ENCODE measurements at regions not wholly inside any gene's neighbourhood (a gene's known extent, or its start where the extent isn't known, plus 50 kb on each side); places are given as distances from the start of the nearest gene placed in this dataset.

DNA sequence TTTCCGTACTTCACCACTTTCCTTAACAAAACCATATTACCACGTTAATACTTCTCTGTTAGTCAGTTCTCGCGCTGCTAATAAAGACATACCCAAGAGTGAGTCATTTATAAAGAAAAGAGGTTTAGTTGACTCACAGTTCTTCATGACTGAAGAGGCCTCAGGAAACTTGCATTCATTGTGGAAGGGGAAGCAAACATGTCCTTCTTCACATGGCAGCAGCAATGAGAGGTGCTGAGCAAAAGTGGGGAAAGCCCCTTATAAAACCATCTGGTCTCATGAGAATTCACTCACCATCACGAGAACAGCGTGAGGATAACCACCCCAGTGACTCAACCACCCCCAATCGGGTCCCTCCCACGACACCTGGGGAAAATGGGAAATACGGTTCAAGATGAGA, 289.8 kb upstream of the CLNK start (continued):
- TF ChIP-seq REST (IDR thresholded peaks at IDR 0.05; ENCODE audit: low read depth) = no peak

- CTCF ChIA-PET = no interaction called here
- POLR2A ChIA-PET = no interaction called here
- H3K9me2 ChIP-seq (ENCODE audit: insufficient read depth) = no peaks in the 10 kb centered on the region
- no peaks in the 10 kb centered on the region for H3K4me1 ChIP-seq (ENCODE audit: control insufficient read depth in 1 of 2, insufficient read depth in 2 of 2, low read length in 2 of 2)
- no peaks in the 10 kb centered on the region for H3K9me3 ChIP-seq (ENCODE audit: control insufficient read depth in 1 of 2, insufficient read depth in 1 of 2, low read depth in 1 of 2, low read length in 2 of 2)
- TF ChIP-seq TCF7L2 (IDR thresholded peaks at IDR 0.05; ENCODE audit: borderline replicate concordance, extremely low read depth, insufficient read depth, insufficient read length) = no peak
- no peak for TF ChIP-seq CEBPB (IDR thresholded peaks at IDR 0.05; ENCODE audit: low read depth)
- no peak for TF ChIP-seq FOSL1 (IDR thresholded peaks at IDR 0.05; ENCODE audit: low read depth)
- TF ChIP-seq, protein P1, sequence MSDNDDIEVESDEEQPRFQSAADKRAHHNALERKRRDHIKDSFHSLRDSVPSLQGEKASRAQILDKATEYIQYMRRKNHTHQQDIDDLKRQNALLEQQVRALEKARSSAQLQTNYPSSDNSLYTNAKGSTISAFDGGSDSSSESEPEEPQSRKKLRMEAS (IDR thresholded peaks at IDR 0.05) = no peak
- TF ChIP-seq REST (IDR thresholded peaks at IDR 0.05; ENCODE audit: low read depth) = no peak
- TF ChIP-seq ELF1 (IDR thresholded peaks at IDR 0.05; ENCODE audit: borderline replicate concordance, low read depth) = no peak
- TF ChIP-seq, protein P2, sequence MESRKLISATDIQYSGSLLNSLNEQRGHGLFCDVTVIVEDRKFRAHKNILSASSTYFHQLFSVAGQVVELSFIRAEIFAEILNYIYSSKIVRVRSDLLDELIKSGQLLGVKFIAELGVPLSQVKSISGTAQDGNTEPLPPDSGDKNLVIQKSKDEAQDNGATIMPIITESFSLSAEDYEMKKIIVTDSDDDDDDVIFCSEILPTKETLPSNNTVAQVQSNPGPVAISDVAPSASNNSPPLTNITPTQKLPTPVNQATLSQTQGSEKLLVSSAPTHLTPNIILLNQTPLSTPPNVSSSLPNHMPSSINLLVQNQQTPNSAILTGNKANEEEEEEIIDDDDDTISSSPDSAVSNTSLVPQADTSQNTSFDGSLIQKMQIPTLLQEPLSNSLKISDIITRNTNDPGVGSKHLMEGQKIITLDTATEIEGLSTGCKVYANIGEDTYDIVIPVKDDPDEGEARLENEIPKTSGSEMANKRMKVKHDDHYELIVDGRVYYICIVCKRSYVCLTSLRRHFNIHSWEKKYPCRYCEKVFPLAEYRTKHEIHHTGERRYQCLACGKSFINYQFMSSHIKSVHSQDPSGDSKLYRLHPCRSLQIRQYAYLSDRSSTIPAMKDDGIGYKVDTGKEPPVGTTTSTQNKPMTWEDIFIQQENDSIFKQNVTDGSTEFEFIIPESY (IDR thresholded peaks at IDR 0.05; ENCODE audit: extremely low read depth, insufficient replicate concordance, low read length) = no peak
- no peak for TF ChIP-seq JUND (IDR thresholded peaks at IDR 0.05)
- no peak for TF ChIP-seq EZH2phosphoT487 (IDR thresholded peaks at IDR 0.05; ENCODE audit: borderline replicate concordance)
- no peak for TF ChIP-seq SP1 (IDR thresholded peaks at IDR 0.05; ENCODE audit: low read depth)
- no peak for TF ChIP-seq CBX3 (IDR thresholded peaks at IDR 0.05; ENCODE audit: low read depth)
- no peak for TF ChIP-seq EZH2 (IDR thresholded peaks at IDR 0.05)
- TF ChIP-seq ATF3 (IDR thresholded peaks at IDR 0.05) = no peak
- TF ChIP-seq RAD21 (IDR thresholded peaks at IDR 0.05; ENCODE audit: low read depth) = no peak
- ATAC-seq (no peak), DNase-seq (ENCODE audit: low read depth, low spot score) (no peak)
- H2AFZ ChIP-seq (ENCODE audit: low read depth, low read length, poor library complexity, severe bottlenecking) = no peak overlapping the region
- H3K4me3 ChIP-seq (replicated peaks in 1 of 2; ENCODE audit: low read depth in 1 of 2, low read length in 2 of 2) = no peak overlapping the region
- no TSS peak for BruUV-seq (replicated peaks)
- no peak overlapping the region for H3K9ac ChIP-seq (ENCODE audit: low read length)
- no peaks in the 10 kb centered on the region for H3K79me2 ChIP-seq (ENCODE audit: insufficient read depth, low read length)
- RAD21 ChIA-PET (ENCODE audit: low non-redundant PET in 1 of 2, low total read pairs in 2 of 2, uncharacterized antibody in 2 of 2, unreplicated experiment in 2 of 2) = no interaction called here
- H3K27me3 ChIP-seq (ENCODE audit: insufficient read depth, low read length) = no peaks in the 10 kb centered on the region
- H4K20me1 ChIP-seq (ENCODE audit: insufficient read depth) = no peaks in the 10 kb centered on the region
- no peak overlapping the region for H3K4me2 ChIP-seq (ENCODE audit: low read length)
- H3K36me3 ChIP-seq (ENCODE audit: control insufficient read depth in 1 of 2, insufficient read depth in 2 of 2, low read length in 2 of 2) = no peaks in the 10 kb centered on the region
- no peak overlapping the region for H3K27ac ChIP-seq (ENCODE audit: low read depth, low read length)
- intact Hi-C loops (cut with micrococcal nuclease) = no loop called here
These were observed 289.1 kb upstream of the CLNK start for GRCh38 chr4:10973686-10974085.
